H7 (cell line): ENCODE measurements at regions not wholly inside any gene's neighbourhood (a gene's known extent, or its start where the extent isn't known, plus 50 kb on each side); places are given as distances from the start of the nearest gene placed in this dataset.

Experiments
- DNase-seq: peaks from one replicate; pipeline ENCODE4 v3.0.0; 2012
- H3K27me3 ChIP-seq: 2 replicates; pipeline ENCODE4 v1.6.0; 2011; ENCODE audit warnings: mild to moderate bottlenecking, low read length; ENCODE audit not compliant: control insufficient read depth, insufficient read depth
- H3K36me3 ChIP-seq: replicated peaks from 2 replicates; pipeline ENCODE4 v1.5.1; 2011; ENCODE audit warnings: low read length; ENCODE audit not compliant: control insufficient read depth, insufficient read depth
- H3K4me3 ChIP-seq: 2 replicates; pipeline ENCODE4 v1.5.1; 2011; ENCODE audit warnings: low read depth, mild to moderate bottlenecking, control low read depth, low read length, moderate library complexity; ENCODE audit not compliant: insufficient read depth

- no peaks in the 10 kb centered on the region; the same call in 1 of the 2 replicates for H3K27me3 ChIP-seq
- peak; percentile 72 for DNase-seq
- H3K36me3 ChIP-seq = no peaks in the 10 kb centered on the region
- H3K4me3 ChIP-seq = no peak overlapping the region
Measured at GRCh38 chr11:13114566-13115379, 105.7 kb downstream of the RASSF10 start.

GRCh38 chr11:13115380-13115675, 106.2 kb downstream of the RASSF10 start:
- DNase-seq = no peak
- no peaks in the 10 kb centered on the region for H3K36me3 ChIP-seq
- H3K27me3 ChIP-seq = no peaks in the 10 kb centered on the region; the same call in 1 of the 2 replicates
- H3K4me3 ChIP-seq = no peak overlapping the region

GRCh38 chr11:13116491-13116890, 107.4 kb downstream of the RASSF10 start:
- no peak for DNase-seq
- Histone ChIP-seq H3K27me3 (no peaks in the 10 kb centered on the region; the same call in 1 of the 2 replicates), H3K36me3 (no peaks in the 10 kb centered on the region), H3K4me3 (no peak overlapping the region)

GRCh38 chr11:13117344-13117743, 108.2 kb downstream of the RASSF10 start:
- Histone ChIP-seq H3K4me3 (no peak overlapping the region), H3K27me3 (no peaks in the 10 kb centered on the region; the same call in 1 of the 2 replicates), H3K36me3 (no peaks in the 10 kb centered on the region)
- DNase-seq = no peak

- Histone ChIP-seq H3K27me3 (no peaks in the 10 kb centered on the region; the same call in 1 of the 2 replicates), H3K4me3 (no peak overlapping the region)
- DNase-seq = no peak
Measured at GRCh38 chr11:13118194-13118593, 109.1 kb downstream of the RASSF10 start.

GRCh38 chr11:13118650-13119049, 109.5 kb downstream of the RASSF10 start:
- DNase-seq = no peak
- Histone ChIP-seq H3K36me3 (no peaks in the 10 kb centered on the region), H3K27me3 (no peaks in the 10 kb centered on the region; the same call in 1 of the 2 replicates), H3K4me3 (no peak overlapping the region)

More at GRCh38 chr11:13118194-13118593, 109.1 kb downstream of the RASSF10 start:
- no peaks in the 10 kb centered on the region for H3K36me3 ChIP-seq

GRCh38 chr11:13119361-13119760, 110.2 kb downstream of the RASSF10 start:
- no peak overlapping the region for H3K4me3 ChIP-seq
- H3K36me3 ChIP-seq = no peaks in the 10 kb centered on the region
- H3K27me3 ChIP-seq = no peaks in the 10 kb centered on the region; the same call in 1 of the 2 replicates

GRCh38 chr11:13119941-13120520, 110.9 kb downstream of the RASSF10 start:
- no peak for DNase-seq
- Histone ChIP-seq H3K4me3 (no peak overlapping the region), H3K27me3 (no peaks in the 10 kb centered on the region; the same call in 1 of the 2 replicates)

More at GRCh38 chr11:13119361-13119760, 110.2 kb downstream of the RASSF10 start:
- no peak for DNase-seq

GRCh38 chr11:13120691-13121090, 111.6 kb downstream of the RASSF10 start:
- H3K27me3 ChIP-seq = no peaks in the 10 kb centered on the region; the same call in 1 of the 2 replicates
- H3K36me3 ChIP-seq = no peaks in the 10 kb centered on the region
- no peak for DNase-seq
- no peak overlapping the region for H3K4me3 ChIP-seq

More at GRCh38 chr11:13119941-13120520, 110.9 kb downstream of the RASSF10 start:
- no peaks in the 10 kb centered on the region for H3K36me3 ChIP-seq

GRCh38 chr11:13126430-13126829, 117.3 kb downstream of the RASSF10 start:
- Histone ChIP-seq H3K36me3 (no peaks in the 10 kb centered on the region), H3K27me3 (no peaks in the 10 kb centered on the region), H3K4me3 (no peak overlapping the region)
- no peak for DNase-seq

GRCh38 chr11:13127161-13127560, 118.0 kb downstream of the RASSF10 start:
- Histone ChIP-seq H3K27me3 (no peaks in the 10 kb centered on the region), H3K36me3 (no peaks in the 10 kb centered on the region), H3K4me3 (no peak overlapping the region)
- DNase-seq = no peak

GRCh38 chr11:13128354-13128753, 119.2 kb downstream of the RASSF10 start:
- no peak for DNase-seq
- H3K27me3 ChIP-seq = no peaks in the 10 kb centered on the region
- no peak overlapping the region for H3K4me3 ChIP-seq
- H3K36me3 ChIP-seq = no peaks in the 10 kb centered on the region

GRCh38 chr11:13134066-13134465, 125.0 kb downstream of the RASSF10 start:
- DNase-seq = no peak
- no peak overlapping the region for H3K4me3 ChIP-seq
- no peaks in the 10 kb centered on the region for H3K36me3 ChIP-seq
- no peaks in the 10 kb centered on the region for H3K27me3 ChIP-seq

GRCh38 chr11:13134886-13135285, 125.8 kb downstream of the RASSF10 start:
- DNase-seq = no peak
- Histone ChIP-seq H3K27me3 (no peaks in the 10 kb centered on the region), H3K36me3 (no peaks in the 10 kb centered on the region), H3K4me3 (no peak overlapping the region)
